Mesenteric fat pad (tissue), 1 donor: ENCODE measurements at regions not wholly inside any gene's neighbourhood (a gene's known extent, or its start where the extent isn't known, plus 50 kb on each side); places are given as distances from the start of the nearest gene placed in this dataset.

Experiments used
- DNase-seq: peaks from one replicate; pipeline ENCODE4 v3.0.0-alpha.2; 2020; ENCODE audit warnings: low spot score
- donor health status: DM: yes; HTN: yes; CAD: no.

GRCh38 chr1:114032271-114033215 is 53.3 kb downstream of the OLFML3 start:
- DNase-seq, result no peak

- DNase-seq, result no peak
These were observed 54.0 kb downstream of the OLFML3 start for GRCh38 chr1:114033216-114033706.

GRCh38 chr1:114033961-114034360 is 54.7 kb downstream of the OLFML3 start:
- DNase-seq, result no peak

- DNase-seq, result no peak
These were observed 55.5 kb downstream of the OLFML3 start for GRCh38 chr1:114034567-114035303.

DNA sequence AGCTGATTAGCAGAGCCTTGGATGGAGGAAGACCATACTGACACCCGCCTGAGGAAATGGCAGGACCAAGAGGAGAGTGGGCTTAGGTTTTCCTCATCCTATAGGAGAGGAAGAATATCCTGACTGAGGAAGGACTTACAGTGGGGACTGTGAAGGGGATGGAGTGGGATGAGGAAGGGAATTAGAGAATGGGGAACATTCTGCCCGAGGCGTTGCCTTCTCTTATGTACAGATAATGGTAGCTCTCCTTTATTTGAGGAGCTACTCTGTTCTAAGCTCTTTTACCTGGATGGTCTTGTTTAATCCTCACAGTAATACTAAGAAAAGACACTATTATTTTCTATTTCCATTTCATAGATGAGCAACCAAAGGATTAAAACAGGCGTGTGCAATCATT is 56.0 kb downstream of the OLFML3 start:
- DNase-seq, result no peak

GRCh38 chr1:114036841-114037630 is 57.8 kb downstream of the OLFML3 start:
- DNase-seq, result peak; percentile 41

DNA sequence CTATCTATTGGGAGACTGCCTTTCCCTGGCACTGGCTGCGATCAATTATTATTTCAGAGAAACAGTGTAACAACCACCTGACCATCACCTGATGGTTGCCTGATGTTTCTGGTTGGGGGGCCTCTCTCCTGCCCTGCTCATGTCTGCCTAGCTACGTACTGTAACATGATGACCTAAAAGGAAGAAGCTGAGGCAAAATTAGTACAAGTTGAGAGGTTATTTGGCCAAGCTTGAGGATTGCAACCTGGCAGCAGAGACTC is 58.3 kb downstream of the OLFML3 start:
- no peak for DNase-seq

DNA sequence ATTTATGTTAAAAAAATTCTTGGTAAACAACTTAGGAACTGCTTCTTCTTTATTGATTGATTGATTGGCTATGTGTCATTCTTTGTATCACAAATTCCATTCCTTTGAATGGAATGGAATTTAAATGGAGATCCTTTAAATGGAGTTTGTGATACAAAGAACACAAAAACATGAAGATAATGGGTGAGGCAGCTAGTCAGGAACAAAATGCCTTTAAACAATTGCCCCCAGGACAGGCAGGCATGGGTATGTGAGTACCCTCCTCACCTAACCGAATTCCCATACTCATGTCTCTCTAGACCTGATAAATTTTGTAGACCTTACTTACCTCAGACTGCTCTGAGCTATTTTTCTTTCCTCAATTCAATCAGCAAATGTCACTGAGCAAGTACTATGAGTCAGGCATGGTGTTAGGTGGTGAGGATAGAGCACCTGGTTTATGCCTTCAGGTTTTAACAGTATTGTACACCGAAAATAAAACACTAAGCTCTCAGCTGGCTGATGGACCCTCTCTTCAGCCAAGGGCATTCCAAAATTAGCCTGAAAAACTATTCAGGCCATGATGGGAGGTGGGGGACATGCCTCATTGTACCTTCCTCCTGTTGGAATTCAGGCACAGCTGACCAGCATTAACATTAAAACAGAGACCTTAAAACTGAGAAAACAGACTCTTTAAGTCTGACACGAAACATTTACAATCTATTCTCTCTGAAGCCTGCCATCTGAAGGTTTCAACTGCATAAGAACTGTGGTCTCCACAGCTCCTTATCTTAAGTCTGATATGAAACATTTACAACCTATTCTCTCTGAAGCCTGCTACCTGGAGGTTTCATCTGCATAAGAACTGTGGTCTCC is 58.9 kb downstream of the OLFML3 start:
- DNase-seq, result no peak
